ENCODE measurements at regions not wholly inside any gene's neighbourhood (a gene's known extent, or its start where the extent isn't known, plus 50 kb on each side); places are given as distances from the start of the nearest gene placed in this dataset.

DNA sequence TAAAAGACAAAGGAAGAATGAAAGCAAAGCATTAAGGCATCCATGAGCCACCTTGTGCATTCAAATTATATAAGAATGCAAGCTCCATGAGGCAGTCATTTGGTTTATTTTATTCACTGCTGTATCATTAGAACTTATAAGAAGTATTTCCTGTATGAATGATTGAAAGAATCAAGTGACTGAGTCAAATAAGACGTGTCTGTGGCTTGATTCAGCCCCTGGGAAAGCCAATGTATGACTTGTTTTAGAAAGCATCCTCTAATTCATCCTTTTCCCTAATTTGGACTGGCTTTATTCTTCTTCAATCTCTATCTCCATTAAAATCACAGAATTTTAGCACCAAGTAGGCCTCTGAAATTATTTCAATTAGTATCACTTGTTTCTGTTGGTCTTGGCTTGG is 461.1 kb downstream of the LPIN1 start:
- intact Hi-C loops (cut with micrococcal nuclease), result no loop called here
- Mint-ChIP-seq H3K27me3 (no peaks in the 10 kb centered on the region), H3K4me1 (no peaks in the 10 kb centered on the region), H3K4me3 (no peak overlapping the region), H3K9me3 (ENCODE audit: insufficient read depth) (peaks cover 6% of the 10 kb centered on the region), H3K27ac (no peak overlapping the region)
- no peak overlapping the region for H2AFZ ChIP-seq (ENCODE audit: insufficient read depth, low read depth, low read length, poor library complexity, severe bottlenecking)
- TF ChIP-seq, protein P1, sequence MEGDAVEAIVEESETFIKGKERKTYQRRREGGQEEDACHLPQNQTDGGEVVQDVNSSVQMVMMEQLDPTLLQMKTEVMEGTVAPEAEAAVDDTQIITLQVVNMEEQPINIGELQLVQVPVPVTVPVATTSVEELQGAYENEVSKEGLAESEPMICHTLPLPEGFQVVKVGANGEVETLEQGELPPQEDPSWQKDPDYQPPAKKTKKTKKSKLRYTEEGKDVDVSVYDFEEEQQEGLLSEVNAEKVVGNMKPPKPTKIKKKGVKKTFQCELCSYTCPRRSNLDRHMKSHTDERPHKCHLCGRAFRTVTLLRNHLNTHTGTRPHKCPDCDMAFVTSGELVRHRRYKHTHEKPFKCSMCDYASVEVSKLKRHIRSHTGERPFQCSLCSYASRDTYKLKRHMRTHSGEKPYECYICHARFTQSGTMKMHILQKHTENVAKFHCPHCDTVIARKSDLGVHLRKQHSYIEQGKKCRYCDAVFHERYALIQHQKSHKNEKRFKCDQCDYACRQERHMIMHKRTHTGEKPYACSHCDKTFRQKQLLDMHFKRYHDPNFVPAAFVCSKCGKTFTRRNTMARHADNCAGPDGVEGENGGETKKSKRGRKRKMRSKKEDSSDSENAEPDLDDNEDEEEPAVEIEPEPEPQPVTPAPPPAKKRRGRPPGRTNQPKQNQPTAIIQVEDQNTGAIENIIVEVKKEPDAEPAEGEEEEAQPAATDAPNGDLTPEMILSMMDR (IDR thresholded peaks at IDR 0.05), result no peak
- no peak for TF ChIP-seq EZH2 (IDR thresholded peaks at IDR 0.05; ENCODE audit: borderline replicate concordance, insufficient read depth, low read depth, low read length, poor library complexity, severe bottlenecking)
- H3K36me3 ChIP-seq (replicated peaks in 1 of 2; ENCODE audit: control extremely low read depth in 1 of 2, control insufficient read depth in 1 of 2, extremely low read depth in 1 of 2, insufficient read depth in 2 of 2, low read length in 1 of 2), result no peaks in the 10 kb centered on the region
- H4K20me1 ChIP-seq (ENCODE audit: control insufficient read depth, insufficient read depth, low read length, poor library complexity, severe bottlenecking), result no peaks in the 10 kb centered on the region
- WGBS (ENCODE audit: insufficient coverage), result no CpG with 5 or more reads among the region's 1 CpG
- peaks cover 1 to 11% (median 9%) of the 10 kb centered on the region in 3 donors for H3K9me3 ChIP-seq (ENCODE audit: control extremely low read depth in 1 of 3, control insufficient read depth in 2 of 3, insufficient read depth in 1 of 3, low read length in 2 of 3)
- H3K27me3 ChIP-seq (replicated peaks in 1 of 4; ENCODE audit: control extremely low read depth in 1 of 4, control insufficient read depth in 3 of 4, insufficient read depth in 4 of 4, low read length in 3 of 4), result no peaks in the 10 kb centered on the region
- H3K4me1 ChIP-seq (ENCODE audit: control insufficient read depth in 2 of 2, insufficient read depth in 2 of 2, low read length in 2 of 2), result no peaks in the 10 kb centered on the region
- ChIA-PET POLR2A (no interaction called here), CTCF (no interaction called here)
- H3K4me2 ChIP-seq (replicated peaks; ENCODE audit: low read depth, low read length, poor library complexity, severe bottlenecking), result no peak overlapping the region
- ATAC-seq (ENCODE audit: low read depth), result no peak
- no peaks in the 10 kb centered on the region for H3K79me2 ChIP-seq (ENCODE audit: control insufficient read depth, insufficient read depth, low read length)
- no peak overlapping the region for H3K27ac ChIP-seq (ENCODE audit: low read length in 2 of 2)
- DNase-seq, result no peak
- no peak overlapping the region for H3K9ac ChIP-seq (ENCODE audit: low read length)
- H3K4me3 ChIP-seq (ENCODE audit: control extremely low read depth in 1 of 5, extremely low read depth in 1 of 5, insufficient read depth in 1 of 5, low read depth in 2 of 5, low read length in 4 of 5), result no peak overlapping the region

DNA sequence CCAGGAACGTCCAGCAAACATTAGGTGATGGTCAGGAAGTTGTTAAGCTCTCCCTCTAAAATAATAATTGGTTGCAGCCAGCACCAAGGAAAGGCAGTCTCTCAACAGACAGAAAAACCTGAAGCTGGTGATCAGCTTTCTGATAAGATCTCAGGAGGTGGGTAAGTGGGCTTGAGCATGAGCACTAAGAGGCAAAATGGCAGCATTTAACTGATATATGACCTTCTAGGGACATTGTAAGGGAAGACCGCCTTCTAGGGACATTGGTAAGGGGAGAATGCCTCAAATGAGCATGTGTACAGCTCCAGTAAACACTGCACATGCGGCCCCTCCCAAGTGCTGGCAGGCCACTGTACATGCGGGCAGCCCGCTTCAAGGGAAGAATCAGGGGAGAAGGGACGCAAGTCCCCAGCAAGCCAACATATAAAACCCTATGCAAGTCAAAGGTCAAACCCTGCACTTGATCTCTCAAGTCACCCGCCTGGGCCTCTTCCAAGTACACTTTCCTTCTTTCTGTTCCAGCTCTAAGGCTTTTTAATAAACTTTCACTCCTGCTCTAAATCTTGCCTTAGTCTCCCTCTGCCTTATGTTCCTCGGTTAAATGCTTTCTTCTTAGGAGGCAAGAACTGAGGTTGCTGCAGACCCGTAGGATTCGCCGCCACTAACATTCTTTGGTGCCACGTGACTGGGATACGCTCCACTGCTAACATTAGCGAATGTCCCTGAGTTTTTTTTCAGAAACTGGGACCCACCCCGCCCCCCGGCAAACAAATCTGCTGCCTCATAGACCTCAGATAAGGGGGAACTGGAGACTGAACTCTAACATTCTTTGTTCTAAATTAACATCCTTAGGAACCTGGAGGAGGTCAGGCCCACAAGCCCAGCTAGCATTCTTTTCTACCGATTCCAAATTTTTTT is 463.8 kb downstream of the LPIN1 start:
- Histone ChIP-seq H3K27me3 (replicated peaks in 1 of 4; ENCODE audit: control extremely low read depth in 1 of 4, control insufficient read depth in 3 of 4, insufficient read depth in 4 of 4, low read length in 3 of 4) (no peaks in the 10 kb centered on the region), H3K9me3 (ENCODE audit: control extremely low read depth in 1 of 3, control insufficient read depth in 2 of 3, insufficient read depth in 1 of 3, low read length in 2 of 3) (peaks cover 0 to 2% (median 1%) of the 10 kb centered on the region in 3 donors), H4K20me1 (ENCODE audit: control insufficient read depth, insufficient read depth, low read length, poor library complexity, severe bottlenecking) (no peaks in the 10 kb centered on the region), H3K79me2 (ENCODE audit: control insufficient read depth, insufficient read depth, low read length) (no peaks in the 10 kb centered on the region), H3K4me2 (replicated peaks; ENCODE audit: low read depth, low read length, poor library complexity, severe bottlenecking) (no peak overlapping the region), H3K27ac (ENCODE audit: low read length in 2 of 2) (no peak overlapping the region), H2AFZ (ENCODE audit: insufficient read depth, low read depth, low read length, poor library complexity, severe bottlenecking) (no peak overlapping the region), H3K4me1 (ENCODE audit: control insufficient read depth in 2 of 2, insufficient read depth in 2 of 2, low read length in 2 of 2) (no peaks in the 10 kb centered on the region), H3K4me3 (ENCODE audit: control extremely low read depth in 1 of 5, extremely low read depth in 1 of 5, insufficient read depth in 1 of 5, low read depth in 2 of 5, low read length in 4 of 5) (no peak overlapping the region), H3K36me3 (replicated peaks in 1 of 2; ENCODE audit: control extremely low read depth in 1 of 2, control insufficient read depth in 1 of 2, extremely low read depth in 1 of 2, insufficient read depth in 2 of 2, low read length in 1 of 2) (no peaks in the 10 kb centered on the region), H3K9ac (ENCODE audit: low read length) (no peak overlapping the region)
- WGBS (ENCODE audit: insufficient coverage), result 98% methylated on average over 13 of the region's 17 CpGs
- Mint-ChIP-seq H3K4me1 (no peaks in the 10 kb centered on the region), H3K27me3 (no peaks in the 10 kb centered on the region), H3K4me3 (no peak overlapping the region), H3K27ac (no peak overlapping the region), H3K9me3 (ENCODE audit: insufficient read depth) (no peaks in the 10 kb centered on the region)
- ChIA-PET POLR2A (no interaction called here), CTCF (no interaction called here)
- intact Hi-C loops (cut with micrococcal nuclease), result no loop called here
- TF ChIP-seq, protein P1 (IDR thresholded peaks at IDR 0.05), result no peak
- TF ChIP-seq EZH2 (IDR thresholded peaks at IDR 0.05; ENCODE audit: borderline replicate concordance, insufficient read depth, low read depth, low read length, poor library complexity, severe bottlenecking), result no peak
- ATAC-seq (ENCODE audit: low read depth) (no peak), DNase-seq (no peak)

All from B cell (primary cell).